Limb (tissue), 2 donors: ENCODE measurements at regions not wholly inside any gene's neighbourhood (a gene's known extent, or its start where the extent isn't known, plus 50 kb on each side); places are given as distances from the start of the nearest gene placed in this dataset.
A peak's percentile ranks its signal among the peaks of the same experiment; 100 is the strongest.

Source experiments
- DNase-seq, 2 donors: peaks; one replicate each; pipeline ENCODE4 v3.0.0-alpha.2; 2016; ENCODE audit errors: extremely low spot score in 2 of 2

GRCh38 chr18:45304558-45304957, 310.7 kb upstream of the SLC14A2 start:
- no peak for DNase-seq

GRCh38 chr18:45312555-45313126, 302.6 kb upstream of the SLC14A2 start:
- no peak for DNase-seq

GRCh38 chr18:45316127-45316526, 299.1 kb upstream of the SLC14A2 start:
- no peak for DNase-seq

- DNase-seq: no peak
Measured at GRCh38 chr18:45317948-45318640, 297.2 kb upstream of the SLC14A2 start.

GRCh38 chr18:45320724-45321123, 294.6 kb upstream of the SLC14A2 start:
- DNase-seq: no peak

GRCh38 chr18:45321520-45321919, 293.8 kb upstream of the SLC14A2 start:
- DNase-seq: no peak

GRCh38 chr18:45322343-45322742, 292.9 kb upstream of the SLC14A2 start:
- DNase-seq: no peak

- DNase-seq: no peak
Measured at GRCh38 chr18:45324101-45324494, 291.2 kb upstream of the SLC14A2 start.

- peak in 1 of 2 donors; percentile 50 for DNase-seq
Measured at GRCh38 chr18:45324495-45325113, 290.7 kb upstream of the SLC14A2 start.

GRCh38 chr18:45325778-45326177, 289.5 kb upstream of the SLC14A2 start:
- DNase-seq: no peak

GRCh38 chr18:45326505-45326904, 288.8 kb upstream of the SLC14A2 start:
- no peak for DNase-seq

GRCh38 chr18:45328296-45328695, 287.0 kb upstream of the SLC14A2 start:
- DNase-seq: no peak

GRCh38 chr18:45328811-45329210, 286.5 kb upstream of the SLC14A2 start:
- DNase-seq: peak in 1 of 2 donors; percentile 84

GRCh38 chr18:45329316-45329715, 286.0 kb upstream of the SLC14A2 start:
- DNase-seq: no peak

GRCh38 chr18:45330170-45330594, 285.1 kb upstream of the SLC14A2 start:
- no peak for DNase-seq

- DNase-seq: no peak
Measured at GRCh38 chr18:45332871-45333270, 282.4 kb upstream of the SLC14A2 start.

GRCh38 chr18:45334191-45334590, 281.1 kb upstream of the SLC14A2 start:
- DNase-seq: no peak

GRCh38 chr18:45335282-45336043, 279.8 kb upstream of the SLC14A2 start:
- peak; percentile 43 to 44 for DNase-seq

GRCh38 chr18:45336448-45336847, 278.8 kb upstream of the SLC14A2 start:
- no peak for DNase-seq

GRCh38 chr18:45337477-45337876, 277.8 kb upstream of the SLC14A2 start:
- DNase-seq: no peak

- DNase-seq: no peak
Measured at GRCh38 chr18:45339810-45340550, 275.3 kb upstream of the SLC14A2 start.
